KBM-7 (cell line): ENCODE measurements at regions not wholly inside any gene's neighbourhood (a gene's known extent, or its start where the extent isn't known, plus 50 kb on each side); places are given as distances from the start of the nearest gene placed in this dataset.
"Not testable (repeated sequence)": the region's sequence is repeated elsewhere in the genome, so short reads cannot be mapped to it uniquely, and the experiment has no call there.

Source experiments
- DNase-seq: peaks from one replicate; pipeline ENCODE4 v3.0.0-alpha.2; 2015
- in situ Hi-C: fragments of 300-500 bp; cut with MboI; formaldehyde crosslinking; loops from 2 replicates; pipeline ENCODE4 v1.14.3; 2020; ENCODE audit warnings: low sequenced_read_pairs, low pct_unique_long_range_greater_than_20kb, mixed read lengths

DNA sequence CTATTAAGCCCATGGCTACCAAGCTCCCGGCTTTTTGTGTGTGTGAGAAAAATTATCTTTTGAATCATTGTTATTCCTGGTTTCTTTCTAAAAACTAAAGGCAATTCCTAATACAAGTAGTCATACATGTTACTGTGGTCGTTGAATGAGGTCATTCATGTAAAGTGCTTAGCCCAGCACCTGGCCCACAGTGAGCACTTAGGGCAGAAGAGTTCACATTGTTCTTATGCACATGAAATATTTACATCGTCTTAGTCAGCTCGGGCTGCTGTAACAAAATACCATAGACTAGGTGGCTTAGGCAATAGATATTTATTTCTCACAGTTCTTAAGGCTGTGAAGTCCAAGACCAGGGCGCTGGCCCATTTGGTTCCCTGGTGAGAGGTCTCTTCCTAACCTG is 216.1 kb downstream of the SHQ1 start:
- DNase-seq = no peak
- in situ Hi-C loops = no loop called here

DNA sequence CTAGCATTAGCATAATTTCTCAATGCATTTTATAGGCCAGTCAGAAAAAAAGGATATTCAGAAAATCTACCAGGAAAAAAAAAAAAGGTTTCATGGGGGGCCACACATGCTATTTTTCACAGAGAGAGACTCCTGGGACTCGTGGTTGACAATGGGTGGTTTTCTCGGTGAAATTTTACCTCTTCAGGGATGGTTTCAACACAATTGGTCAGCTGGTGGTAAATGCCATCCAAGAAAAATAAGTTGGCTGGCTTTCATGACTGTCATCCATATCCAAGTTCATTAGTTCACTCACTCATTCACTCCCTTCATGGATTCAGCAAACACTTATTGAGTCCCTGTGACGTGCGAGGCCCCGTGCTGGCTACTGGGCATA is 217.3 kb downstream of the SHQ1 start:
- in situ Hi-C loops = no loop called here
- no peak for DNase-seq

GRCh38 chr3:72630327-72630968 is 217.8 kb downstream of the SHQ1 start:
- in situ Hi-C loops = no loop called here
- no peak for DNase-seq

DNA sequence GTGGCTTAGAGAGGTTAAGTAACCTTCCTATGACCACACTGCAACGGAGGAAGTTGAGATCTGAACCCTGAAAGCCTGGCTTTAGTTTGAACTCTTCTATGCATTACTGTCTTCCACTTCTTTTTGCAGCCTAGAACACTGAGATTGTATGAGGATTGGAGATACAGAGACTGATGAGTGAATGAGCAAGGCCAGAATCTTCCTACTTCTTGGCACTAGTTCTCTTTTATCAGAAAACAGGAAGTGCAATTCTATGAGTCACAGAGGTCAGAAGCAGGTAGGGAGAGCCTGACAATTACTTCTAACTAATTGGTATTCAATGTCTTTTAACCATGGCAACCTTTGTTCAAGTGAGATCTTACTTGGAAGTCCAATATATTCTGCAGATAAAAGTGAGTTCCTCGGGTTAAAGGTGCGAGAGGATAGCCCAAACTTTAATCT is 219.0 kb downstream of the SHQ1 start:
- DNase-seq = peak; percentile 74
- in situ Hi-C loops = no loop called here

DNA sequence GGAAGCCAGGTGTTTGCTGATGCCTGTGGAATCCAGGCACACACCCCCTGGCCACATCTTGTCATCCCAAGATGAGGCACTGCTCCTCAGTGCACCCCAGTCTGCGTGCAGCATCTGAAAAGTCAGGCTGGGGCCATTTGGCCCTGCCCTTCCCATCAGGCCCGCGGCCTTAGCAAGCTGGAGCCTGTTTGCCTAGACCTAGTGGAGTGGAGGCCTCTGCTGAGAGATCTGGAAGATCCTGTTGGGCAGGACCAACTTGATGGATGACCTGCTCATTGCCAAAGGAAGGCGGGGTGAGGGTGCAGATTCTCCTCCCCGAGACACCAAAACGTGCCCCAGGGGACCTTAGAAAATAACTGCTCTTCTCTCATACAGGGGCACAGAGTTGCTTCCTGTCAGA is 220.2 kb downstream of the SHQ1 start:
- DNase-seq = no peak
- in situ Hi-C loops = no loop called here

DNA sequence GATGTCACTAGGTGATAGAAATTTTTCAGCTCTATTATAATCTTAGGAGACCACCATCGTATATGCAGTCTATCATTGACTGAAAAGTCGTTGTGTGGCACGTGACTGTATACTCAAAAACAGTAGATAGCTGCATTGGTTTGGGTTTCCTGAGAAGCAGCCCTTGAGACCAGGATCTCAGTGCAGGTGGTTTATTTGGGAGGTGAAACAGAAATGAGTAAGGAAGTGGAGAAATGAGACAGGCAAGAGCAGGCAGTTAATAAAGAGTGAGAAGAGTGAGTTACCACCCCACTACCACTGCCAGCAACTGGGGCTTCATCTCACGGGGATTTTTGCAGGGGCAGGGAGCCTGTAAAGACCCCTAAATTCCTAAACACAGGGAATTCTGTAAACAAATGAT is 221.0 kb downstream of the SHQ1 start:
- in situ Hi-C loops = no loop called here
- no peak for DNase-seq

DNA sequence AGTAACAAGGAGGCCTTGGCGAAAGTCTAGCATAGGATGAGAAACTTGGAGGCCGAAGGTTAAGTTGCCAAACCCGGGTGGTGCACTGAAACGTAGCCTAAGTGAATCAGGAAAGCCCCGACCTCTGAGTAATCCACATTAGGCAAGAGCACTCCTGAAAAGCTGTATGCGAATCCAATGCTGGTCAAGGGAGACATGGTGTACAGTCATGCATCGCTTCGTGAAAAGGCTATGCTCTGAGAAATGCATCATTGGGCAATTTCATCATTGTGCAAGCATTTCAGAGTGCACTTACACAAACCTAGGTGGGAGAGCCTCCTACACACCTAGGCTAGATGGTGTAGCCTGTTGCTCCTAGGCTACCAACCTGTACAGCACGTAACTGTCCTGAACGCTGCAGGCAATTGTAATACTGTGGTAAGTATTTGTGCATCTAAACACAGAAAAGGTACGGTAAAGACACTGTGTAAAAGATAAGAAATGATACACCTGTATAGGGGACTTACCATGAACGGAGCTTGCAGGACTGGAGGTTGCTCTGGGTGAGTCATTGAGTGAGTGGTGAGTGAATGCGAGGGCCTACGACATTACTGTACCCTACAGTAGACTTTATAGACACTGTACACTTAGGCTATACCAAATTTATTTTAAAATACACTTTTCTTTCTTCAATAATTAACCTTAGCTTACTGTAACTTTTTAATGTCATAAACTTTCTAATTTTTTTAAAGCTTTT is 222.5 kb downstream of the SHQ1 start:
- DNase-seq = no peak
- in situ Hi-C loops = no loop called here

DNA sequence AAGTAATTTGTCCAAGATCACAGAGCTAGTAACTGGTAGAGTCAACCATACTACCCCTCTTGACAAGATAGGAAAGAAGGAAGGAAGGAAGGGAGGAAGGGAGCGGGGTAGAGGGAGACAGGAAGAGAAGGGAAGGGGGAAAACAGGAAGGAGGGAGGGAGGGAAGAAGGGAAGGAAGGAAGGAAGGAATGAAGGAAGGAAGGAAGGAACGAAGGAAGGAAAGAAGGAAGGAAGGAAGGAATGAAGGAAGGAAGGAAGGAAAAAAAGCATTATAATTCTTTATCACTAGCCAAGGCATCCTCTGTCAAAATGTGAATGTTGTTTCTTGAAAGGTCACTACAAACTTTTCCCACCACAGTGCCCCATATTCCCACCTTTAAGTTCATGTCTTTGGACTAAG is 223.6 kb downstream of the SHQ1 start:
- DNase-seq = no peak
- in situ Hi-C loops = no loop called here

- in situ Hi-C loops = no loop called here
- peak; percentile 87 for DNase-seq
Observed at GRCh38 chr3:72618739-72619138, 229.5 kb downstream of the SHQ1 start.

GRCh38 chr3:72617424-72618024 is 230.7 kb downstream of the SHQ1 start:
- in situ Hi-C loops = no loop called here
- no peak for DNase-seq

DNA sequence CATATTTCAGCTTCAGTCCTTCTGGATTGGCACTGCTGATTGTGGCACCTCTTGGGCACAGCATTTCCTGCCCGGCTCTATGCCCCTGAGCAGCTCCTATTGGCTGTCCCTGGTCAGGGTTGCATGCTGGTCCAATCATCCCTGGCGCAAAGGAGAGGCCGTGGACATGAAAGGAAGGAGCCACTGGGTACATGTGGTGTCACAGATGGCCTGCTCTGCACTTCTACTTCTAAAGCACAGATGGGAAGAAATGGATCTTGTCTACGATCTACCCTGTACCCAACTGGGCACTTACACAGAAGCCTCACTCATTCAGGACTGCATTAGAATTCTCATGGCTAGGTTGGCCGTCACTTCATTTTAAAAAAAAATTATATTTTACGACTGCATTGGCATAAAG is 232.5 kb downstream of the SHQ1 start:
- DNase-seq = no peak
- in situ Hi-C loops = no loop called here

DNA sequence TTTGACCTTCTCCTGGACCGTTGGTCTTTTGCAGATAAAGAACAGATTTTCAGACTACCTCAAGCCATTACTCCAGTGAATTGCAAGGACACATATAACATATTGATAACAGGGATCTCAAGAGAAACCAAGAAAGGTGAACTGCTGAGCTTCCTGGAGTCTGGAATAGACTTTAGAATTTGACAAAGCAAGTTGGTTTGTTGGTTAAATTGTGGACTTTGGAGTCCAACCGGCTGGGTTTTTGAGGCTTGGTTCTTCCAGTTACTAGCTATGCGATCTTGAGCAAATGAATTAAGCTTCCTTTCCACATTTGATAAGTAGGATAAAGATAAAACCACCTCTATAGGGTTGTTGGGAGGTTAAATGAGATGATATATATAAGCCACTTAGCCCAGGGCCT is 233.1 kb downstream of the SHQ1 start:
- in situ Hi-C loops = no loop called here
- DNase-seq = no peak

DNA sequence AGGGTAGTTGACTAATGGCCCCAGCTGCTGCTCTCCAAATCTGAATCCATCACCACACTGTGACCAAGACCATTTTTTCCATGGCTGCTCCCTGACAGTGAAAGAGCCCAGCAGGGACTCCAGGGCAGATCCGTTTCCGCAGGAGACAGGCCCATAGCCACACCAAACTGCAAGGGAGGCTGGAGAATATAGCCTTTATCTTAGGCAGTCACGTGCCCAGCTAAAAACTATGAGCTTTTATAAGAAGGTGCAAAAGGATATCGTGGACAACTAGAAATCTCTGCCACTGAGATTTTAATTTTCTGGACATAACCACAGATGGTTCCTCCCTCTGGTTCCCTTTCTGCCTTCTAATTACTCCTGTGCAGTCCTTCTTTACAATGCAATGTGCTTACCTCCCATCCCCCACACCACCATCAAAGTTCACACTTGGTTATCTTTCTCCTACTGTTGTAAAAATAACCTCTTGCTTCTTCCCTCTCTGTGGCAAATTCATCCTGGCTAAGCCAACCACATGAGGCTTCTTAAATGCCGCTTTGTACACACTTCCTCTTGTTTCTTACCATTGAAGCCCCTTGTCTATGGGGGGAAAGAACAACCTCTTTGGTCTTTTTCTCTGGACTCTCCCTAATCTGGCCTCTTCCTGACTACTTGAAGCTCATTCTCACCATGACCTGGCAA is 233.7 kb downstream of the SHQ1 start:
- in situ Hi-C loops = no loop called here

DNA sequence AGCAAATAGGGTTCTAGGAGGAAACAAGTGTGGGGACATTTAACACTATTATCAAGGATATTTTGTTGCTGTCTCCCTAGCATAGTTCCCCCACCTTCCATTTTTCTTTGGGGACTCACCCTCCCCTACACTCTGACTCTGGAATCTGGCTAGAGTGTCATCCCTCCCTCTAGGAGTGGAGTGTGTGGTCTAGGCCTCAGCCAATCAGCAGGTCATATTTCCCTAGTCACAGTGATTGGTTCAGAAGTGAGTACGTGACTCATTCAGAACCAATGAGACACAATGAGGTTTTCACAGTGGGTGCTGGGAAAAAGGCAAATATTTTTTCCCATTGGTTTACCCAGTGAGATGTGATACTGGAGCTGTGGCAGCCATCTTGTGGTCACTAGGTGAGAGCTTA is 234.4 kb downstream of the SHQ1 start:
- no peak for DNase-seq
- in situ Hi-C loops = no loop called here

More for the DNA sequence above, 233.7 kb downstream of the SHQ1 start:
- DNase-seq = peak; percentile 77

DNA sequence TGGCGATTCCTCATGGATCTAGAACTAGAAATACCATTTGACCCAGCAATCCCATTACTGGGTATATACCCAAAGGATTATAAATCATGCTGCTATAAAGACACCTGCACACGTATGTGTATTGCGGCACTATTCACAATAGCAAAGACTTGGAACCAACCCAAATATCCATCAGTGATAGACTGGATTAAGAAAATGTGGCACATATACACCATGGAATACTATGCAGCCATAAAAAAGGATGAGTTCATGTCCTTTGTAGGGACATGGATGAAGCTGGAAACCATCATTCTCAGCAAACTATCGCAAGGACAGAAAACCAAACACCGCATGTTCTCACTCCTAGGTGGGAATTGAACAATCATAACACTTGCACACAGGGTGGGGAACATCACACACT is 239.1 kb downstream of the SHQ1 start:
- DNase-seq, in situ Hi-C loops: not testable (repeated sequence)

DNA sequence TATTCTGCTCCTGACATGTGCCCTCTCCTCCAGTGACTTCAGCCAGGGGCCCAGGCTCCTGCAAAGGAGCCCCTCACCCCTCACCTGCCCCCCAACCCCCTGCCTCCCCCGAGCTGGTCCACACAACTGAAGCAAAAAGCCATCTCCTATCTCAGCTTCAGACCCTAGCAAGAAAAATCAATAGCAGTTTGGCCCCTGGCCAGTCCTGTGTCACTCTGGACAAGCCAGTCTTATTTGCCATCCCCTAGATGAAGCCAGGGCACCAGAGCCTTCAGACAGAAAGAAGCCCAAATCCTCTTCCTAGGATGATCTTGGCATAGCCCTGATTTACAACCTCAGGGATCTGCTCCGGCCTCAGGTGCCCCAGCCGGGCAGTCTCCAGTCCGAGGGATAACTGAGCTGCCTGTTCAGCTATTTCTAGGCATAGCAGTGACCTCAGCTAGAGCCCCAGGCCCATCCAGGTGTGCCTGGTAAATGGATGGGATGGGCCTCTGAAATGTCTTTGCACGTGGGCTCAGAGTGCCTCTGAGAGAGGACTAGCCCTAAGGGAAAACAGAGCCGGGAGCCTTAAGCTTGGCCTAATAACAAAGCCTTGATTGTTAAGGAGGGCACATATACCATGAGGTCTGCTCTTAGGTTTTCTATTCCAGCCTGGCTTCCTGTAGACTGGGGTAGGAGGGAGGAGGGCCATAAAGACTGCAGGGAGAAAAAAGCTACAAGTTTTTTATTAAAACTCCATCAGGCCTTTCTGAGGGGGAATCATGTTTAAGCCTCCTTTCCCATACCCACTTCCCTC is 242.0 kb downstream of the SHQ1 start:
- DNase-seq = no peak
- in situ Hi-C loops = no loop called here

DNA sequence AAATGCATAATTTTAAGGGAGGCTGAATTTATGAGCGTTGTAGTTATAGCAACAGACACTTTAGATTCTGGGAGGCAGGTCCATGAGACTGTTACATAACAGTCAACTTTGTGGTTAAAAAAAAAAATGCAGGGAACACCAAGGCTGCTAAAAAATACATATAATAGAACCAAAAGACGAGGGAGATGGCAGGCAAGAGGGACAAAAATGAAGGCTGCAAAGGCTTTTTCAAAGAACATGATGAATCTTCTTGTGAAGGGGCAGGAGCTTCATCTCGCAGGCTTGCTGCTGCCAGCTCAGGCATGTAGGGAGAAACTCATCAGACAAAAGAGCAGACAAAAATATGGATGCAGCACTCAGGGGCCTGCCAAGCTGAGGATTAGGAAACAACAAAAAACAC is 243.9 kb downstream of the SHQ1 start:
- in situ Hi-C loops = no loop called here
- DNase-seq = no peak

- in situ Hi-C loops = no loop called here
- DNase-seq = no peak
Observed at GRCh38 chr3:72601983-72602750, 246.1 kb downstream of the SHQ1 start.

DNA sequence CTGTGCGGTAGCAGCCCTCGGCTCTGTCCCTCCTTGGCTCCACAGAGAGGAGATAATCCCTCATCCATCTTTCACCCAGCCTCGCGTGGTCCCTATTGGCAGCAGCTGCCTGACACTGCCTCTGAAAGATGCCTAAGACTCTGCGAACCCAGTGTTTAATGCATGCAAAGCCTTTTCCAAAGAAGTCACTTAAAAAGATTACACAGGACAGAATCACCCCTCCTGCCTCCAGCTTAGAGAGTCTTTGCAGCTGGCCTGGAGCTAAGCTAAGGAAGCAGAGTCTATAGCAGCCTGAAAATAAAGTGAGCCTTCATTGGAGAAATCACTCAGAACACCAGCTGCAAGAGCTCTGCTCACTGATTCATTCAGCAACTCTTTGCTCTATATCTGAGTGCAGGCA is 247.2 kb downstream of the SHQ1 start:
- no peak for DNase-seq
- in situ Hi-C loops = no loop called here
